Psoas muscle (tissue), 7 donors: ENCODE measurements at regions not wholly inside any gene's neighbourhood (a gene's known extent, or its start where the extent isn't known, plus 50 kb on each side); places are given as distances from the start of the nearest gene placed in this dataset.

Source experiments
- ATAC-seq, 4 donors: fragments of 200-7000 bp; cut with Tn5 transposase; one replicate each; pipeline ENCODE4 v1.9.1; 2020; ENCODE audit warnings: moderate library complexity in 3 of 4, mild to moderate bottlenecking in 2 of 4
- DNase-seq, 2 donors: peaks; one replicate each; pipeline ENCODE4 v3.0.0-alpha.2; 2020
- H3K27ac ChIP-seq: fragments of 200-600 bp; one replicate; pipeline ENCODE4 v1.8.0; 2022
- H3K27me3 ChIP-seq, 3 donors: fragments of 200-600 bp in 1 of 3; one replicate each; pipeline versions ENCODE4 v1.6.1 to v1.8.0; 2013 to 2022; ENCODE audit warnings: low read length in 2 of 3, mild to moderate bottlenecking in 2 of 3, moderate library complexity in 1 of 3; ENCODE audit not compliant: insufficient read depth in 3 of 3
- H3K36me3 ChIP-seq, 2 donors: fragments of 200-600 bp in 1 of 2; one replicate each; pipeline versions ENCODE4 v1.6.1 to v1.8.0; 2013 to 2022; ENCODE audit warnings: low read depth in 1 of 2, mild to moderate bottlenecking in 1 of 2, moderate library complexity in 1 of 2; ENCODE audit not compliant: insufficient read depth in 1 of 2
- H3K4me1 ChIP-seq: fragments of 200-600 bp; one replicate; pipeline ENCODE4 v1.8.0; 2022
- H3K4me3 ChIP-seq: fragments of 200-600 bp; one replicate; pipeline ENCODE4 v1.8.0; 2022; ENCODE audit warnings: mild to moderate bottlenecking
- H3K9me3 ChIP-seq: fragments of 200-600 bp; one replicate; pipeline ENCODE4 v1.8.0; 2022
- WGBS, 3 donors: extraction: QIAGEN DNeasy Blood & Tissue Kit; methylation state at CpG; one replicate each; pipeline versions ENCODE4 v1.1.6 to v1.1.7; 2013; 5-methylcytosine and 5-hydroxymethylcytosine counted together
- intact Hi-C, 2 donors: fragments of 100-400 bp; cut with DNase I; formaldehyde crosslinking; loops; one replicate each; pipeline versions ENCODE4 v1.11.0 to v1.14.2; 2022
- TF ChIP-seq, protein P1 (sequence below): fragments of 200-600 bp; IDR thresholded peaks from one replicate; pipeline ENCODE4 v1.8.0; 2022; ENCODE audit warnings: antibody characterized with exemption
- donor health status: healthy with polysubstance abuse.
- donor health status: DM: no; HTN: no; CAD: no; lungs with moderate emphysema.
- donor health status: Bipolar disorder and iron deficiency.
- donor health status: healthy.
- donor health status: DM: yes; HTN: yes; CAD: no.
- donor health status: DM: no; HTN: no; CAD: no.
- donor health status: DM: yes; HTN: yes; CAD: no.

DNA sequence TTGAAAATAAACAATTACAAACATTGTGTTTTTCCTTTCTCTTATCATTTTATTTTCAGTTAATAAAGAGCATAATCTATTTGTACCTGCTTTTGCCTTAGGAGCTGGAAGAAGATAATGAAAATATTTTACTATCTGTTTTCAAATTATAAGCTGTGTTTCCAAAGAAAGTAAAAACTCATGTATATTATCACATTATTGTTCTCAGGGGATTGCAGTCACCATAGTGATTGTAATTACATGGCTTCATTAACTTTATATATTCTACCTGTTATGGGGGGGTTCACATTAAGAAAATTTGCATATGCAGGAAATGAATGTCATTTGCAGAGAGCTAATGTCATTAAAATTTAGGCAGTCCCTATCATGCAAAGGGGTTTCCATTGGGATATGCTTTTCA lies 542.3 kb downstream of the NXPH1 start:
- intact Hi-C loops, result no loop called here
- DNase-seq, result no peak
- H3K4me3 ChIP-seq, result no peak overlapping the region
- H3K9me3 ChIP-seq, result peaks cover 13% of the 10 kb centered on the region
- H3K27ac ChIP-seq, result no peak overlapping the region
- no peaks in the 10 kb centered on the region for H3K4me1 ChIP-seq
- no peaks in the 10 kb centered on the region for H3K36me3 ChIP-seq
- TF ChIP-seq, protein P1, sequence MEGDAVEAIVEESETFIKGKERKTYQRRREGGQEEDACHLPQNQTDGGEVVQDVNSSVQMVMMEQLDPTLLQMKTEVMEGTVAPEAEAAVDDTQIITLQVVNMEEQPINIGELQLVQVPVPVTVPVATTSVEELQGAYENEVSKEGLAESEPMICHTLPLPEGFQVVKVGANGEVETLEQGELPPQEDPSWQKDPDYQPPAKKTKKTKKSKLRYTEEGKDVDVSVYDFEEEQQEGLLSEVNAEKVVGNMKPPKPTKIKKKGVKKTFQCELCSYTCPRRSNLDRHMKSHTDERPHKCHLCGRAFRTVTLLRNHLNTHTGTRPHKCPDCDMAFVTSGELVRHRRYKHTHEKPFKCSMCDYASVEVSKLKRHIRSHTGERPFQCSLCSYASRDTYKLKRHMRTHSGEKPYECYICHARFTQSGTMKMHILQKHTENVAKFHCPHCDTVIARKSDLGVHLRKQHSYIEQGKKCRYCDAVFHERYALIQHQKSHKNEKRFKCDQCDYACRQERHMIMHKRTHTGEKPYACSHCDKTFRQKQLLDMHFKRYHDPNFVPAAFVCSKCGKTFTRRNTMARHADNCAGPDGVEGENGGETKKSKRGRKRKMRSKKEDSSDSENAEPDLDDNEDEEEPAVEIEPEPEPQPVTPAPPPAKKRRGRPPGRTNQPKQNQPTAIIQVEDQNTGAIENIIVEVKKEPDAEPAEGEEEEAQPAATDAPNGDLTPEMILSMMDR, result no peak
- ATAC-seq, result no peak
- no peaks in the 10 kb centered on the region for H3K27me3 ChIP-seq

DNA sequence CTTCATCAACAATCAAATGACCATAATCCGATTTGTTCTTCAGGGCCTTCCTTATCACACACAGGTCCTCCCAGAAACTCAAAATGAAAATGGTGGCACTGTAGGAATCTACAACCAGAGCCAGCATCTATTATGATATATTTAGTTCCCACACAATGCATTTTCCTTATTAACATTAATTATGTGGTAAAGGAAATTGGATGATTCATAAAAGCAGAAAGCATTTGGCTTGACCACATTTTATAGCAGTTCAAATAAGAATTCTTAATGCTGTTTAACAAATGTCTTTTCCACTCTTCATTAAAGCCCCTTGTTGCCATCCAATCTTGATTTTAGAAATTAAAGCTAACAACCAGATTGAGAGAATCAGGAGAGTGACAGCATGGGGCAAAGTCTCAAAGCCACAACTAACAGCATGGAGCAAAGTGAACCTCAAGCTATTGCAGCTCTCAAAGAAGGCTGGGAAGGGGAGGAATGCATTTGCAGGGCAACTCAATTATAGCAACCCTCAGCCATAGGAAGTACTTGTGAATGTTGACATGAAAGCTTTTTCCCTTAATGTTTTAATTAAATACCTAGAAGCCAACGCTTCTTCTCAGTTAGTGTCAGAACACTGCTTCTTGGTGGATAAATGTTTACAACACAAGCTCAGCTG lies 549.1 kb downstream of the NXPH1 start:
- ATAC-seq (no peak), DNase-seq (no peak)
- H3K9me3 ChIP-seq, result no peaks in the 10 kb centered on the region
- TF ChIP-seq, protein P1, result no peak
- no peaks in the 10 kb centered on the region for H3K4me1 ChIP-seq
- no peaks in the 10 kb centered on the region for H3K36me3 ChIP-seq
- H3K4me3 ChIP-seq, result no peak overlapping the region
- no peaks in the 10 kb centered on the region for H3K27me3 ChIP-seq
- WGBS, 3 donors, result 67 to 81% (median 76%) methylated on average over 2 of the region's 2 CpGs
- no peak overlapping the region for H3K27ac ChIP-seq
- intact Hi-C loops, result no loop called here

GRCh38 chr7:8985255-8985654 lies 551.8 kb downstream of the NXPH1 start:
- 74 to 75% (median 75%) methylated on average over 3 of the region's 3 CpGs for WGBS, 3 donors
- DNase-seq, result no peak
- Histone ChIP-seq H3K9me3 (no peaks in the 10 kb centered on the region), H3K27ac (no peak overlapping the region), H3K27me3 (no peaks in the 10 kb centered on the region), H3K36me3 (no peaks in the 10 kb centered on the region), H3K4me1 (no peaks in the 10 kb centered on the region), H3K4me3 (no peak overlapping the region)
- intact Hi-C loops, result no loop called here
- TF ChIP-seq, protein P1, result no peak
- no peak for ATAC-seq

GRCh38 chr7:8988267-8988666 lies 554.9 kb downstream of the NXPH1 start:
- 55 to 64% (median 59%) methylated on average over 5 of the region's 5 CpGs for WGBS, 3 donors
- DNase-seq, result peak in 1 of 2 donors; percentile 34
- Histone ChIP-seq H3K9me3 (no peaks in the 10 kb centered on the region), H3K36me3 (no peaks in the 10 kb centered on the region), H3K27me3 (no peaks in the 10 kb centered on the region), H3K27ac (no peak overlapping the region), H3K4me1 (no peaks in the 10 kb centered on the region), H3K4me3 (no peak overlapping the region)
- intact Hi-C loops, result no loop called here
- no peak for ATAC-seq
- TF ChIP-seq, protein P1, result no peak

- Histone ChIP-seq H3K9me3 (no peaks in the 10 kb centered on the region), H3K4me1 (no peaks in the 10 kb centered on the region), H3K27me3 (no peaks in the 10 kb centered on the region), H3K27ac (no peak overlapping the region), H3K36me3 (no peaks in the 10 kb centered on the region), H3K4me3 (no peak overlapping the region)
- ATAC-seq (no peak), DNase-seq (no peak)
- WGBS, 3 donors, result 89 to 93% (median 91%) methylated on average over 2 of the region's 2 CpGs
- intact Hi-C loops, result no loop called here
- TF ChIP-seq, protein P1, result no peak
These were observed 557.8 kb downstream of the NXPH1 start for GRCh38 chr7:8991159-8991558.
